ENCODE measurements at regions not wholly inside any gene's neighbourhood (a gene's known extent, or its start where the extent isn't known, plus 50 kb on each side); places are given as distances from the start of the nearest gene placed in this dataset.

GRCh38 chr5:25713259-25713658 lies 1068.5 kb upstream of the CDH10 start:
- intact Hi-C loops (cut with DNase I, micrococcal nuclease) = no loop called here
- no peak for ATAC-seq

DNA sequence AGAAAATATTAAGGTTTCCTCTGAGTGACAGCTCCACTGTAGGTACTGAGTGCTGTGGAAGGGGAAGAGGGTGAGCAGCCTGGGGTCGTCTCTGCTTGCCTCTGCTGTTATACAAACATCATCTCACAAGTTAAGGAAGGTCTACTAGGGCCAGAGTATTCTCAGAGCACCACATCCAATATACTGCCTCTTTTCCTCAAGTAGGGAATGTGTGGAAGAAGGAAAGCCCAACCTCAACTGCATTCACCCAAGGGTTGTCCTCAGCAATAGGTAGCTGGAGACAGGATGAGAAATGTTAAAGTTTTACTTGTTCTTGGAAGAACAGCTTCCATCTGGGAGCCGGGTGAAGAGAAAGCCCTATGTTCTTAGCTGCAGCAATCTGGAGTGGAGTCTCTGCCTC lies 1062.3 kb upstream of the CDH10 start:
- DNase-seq (no peak), ATAC-seq (no peak)
- Histone ChIP-seq H3K4me3 (no peak overlapping the region), H3K9me3 (peaks cover 25% of the 10 kb centered on the region), H3K36me3 (ENCODE audit: low read depth) (no peaks in the 10 kb centered on the region), H3K4me1 (ENCODE audit: low read depth) (no peaks in the 10 kb centered on the region)
- no peak for TF ChIP-seq CTCF (IDR thresholded peaks at IDR 0.05)
- intact Hi-C loops (cut with DNase I, micrococcal nuclease) = no loop called here

More at GRCh38 chr5:25713259-25713658, 1068.5 kb upstream of the CDH10 start:
- Histone ChIP-seq H3K4me3 (no peak overlapping the region), H3K4me1 (ENCODE audit: low read depth) (no peaks in the 10 kb centered on the region), H3K36me3 (ENCODE audit: low read depth) (no peaks in the 10 kb centered on the region), H3K9me3 (peaks cover 34% of the 10 kb centered on the region)
- DNase-seq = no peak
- TF ChIP-seq CTCF (IDR thresholded peaks at IDR 0.05) = no peak

DNA sequence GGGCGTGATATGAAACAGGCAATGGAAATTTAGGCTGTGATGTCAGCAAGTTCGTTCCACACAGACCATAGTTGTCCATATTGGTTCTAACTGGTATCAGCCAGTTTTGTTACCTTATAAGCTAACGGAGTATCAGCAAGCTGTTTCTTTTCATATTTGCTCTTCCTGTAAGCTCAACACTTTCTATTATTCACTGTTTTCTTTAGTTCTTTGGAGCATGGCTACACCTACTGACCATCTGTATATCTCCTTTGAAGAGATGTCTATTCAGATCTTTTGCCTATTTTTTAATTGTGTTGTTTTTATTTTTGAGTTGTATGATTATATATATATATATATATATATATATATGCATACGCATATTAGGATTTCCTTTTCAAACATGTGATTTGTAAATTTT lies 1057.2 kb upstream of the CDH10 start:
- H3K4me1 ChIP-seq (ENCODE audit: low read depth) = no peaks in the 10 kb centered on the region
- ATAC-seq = no peak
- no peak for DNase-seq
- no peaks in the 10 kb centered on the region for H3K36me3 ChIP-seq (ENCODE audit: low read depth)
- H3K4me3 ChIP-seq = no peak overlapping the region
- peaks cover 15% of the 10 kb centered on the region for H3K9me3 ChIP-seq
- intact Hi-C loops (cut with DNase I, micrococcal nuclease) = no loop called here
- TF ChIP-seq CTCF (IDR thresholded peaks at IDR 0.05) = no peak

- Histone ChIP-seq H3K4me3 (no peak overlapping the region), H3K4me1 (ENCODE audit: low read depth) (no peaks in the 10 kb centered on the region), H3K9me3 (peaks cover 40% of the 10 kb centered on the region), H3K36me3 (ENCODE audit: low read depth) (no peaks in the 10 kb centered on the region)
- no peak for TF ChIP-seq CTCF (IDR thresholded peaks at IDR 0.05)
- ATAC-seq (no peak), DNase-seq (no peak)
- intact Hi-C loops (cut with DNase I, micrococcal nuclease) = no loop called here
Observed at GRCh38 chr5:25694801-25695200, 1050.0 kb upstream of the CDH10 start.

GRCh38 chr5:25688156-25688555 lies 1043.4 kb upstream of the CDH10 start:
- intact Hi-C loops (cut with DNase I, micrococcal nuclease) = no loop called here
- ATAC-seq (no peak), DNase-seq (no peak)
- Histone ChIP-seq H3K4me3 (no peak overlapping the region), H3K4me1 (ENCODE audit: low read depth) (no peaks in the 10 kb centered on the region), H3K36me3 (ENCODE audit: low read depth) (no peaks in the 10 kb centered on the region), H3K9me3 (peaks cover 56% of the 10 kb centered on the region)
- TF ChIP-seq CTCF (IDR thresholded peaks at IDR 0.05) = no peak
